A549 (cell line): ENCODE measurements at regions not wholly inside any gene's neighbourhood (a gene's known extent, or its start where the extent isn't known, plus 50 kb on each side); places are given as distances from the start of the nearest gene placed in this dataset.

Experiments
- ATAC-seq, 2 experiments: fragments of 200-7000 bp in 1 of 2; fragments of >200 bp in 1 of 2; cut with Nextera tagmentation in 1 of 2; cut with Tn5 transposase in 1 of 2; 3 replicates each; pipeline versions ENCODE4 v1.8.0 to v1.9.1; 2018 to 2020; ENCODE audit warnings: mild to moderate bottlenecking in 1 of 2, moderate library complexity in 1 of 2
- CTCF ChIA-PET: fragments of 300-600 bp; sonication (Branson Sonifier 250); formaldehyde crosslinking; extraction: SDS; loops from one replicate; lab custom pipeline; 2021; ENCODE audit warnings: antibody characterized with exemption, inconsistent platforms; lab: Yijun Ruan, JAX
- POLR2A ChIA-PET: fragments of 350-600 bp; formaldehyde crosslinking; extraction: SDS; loops from one replicate; lab custom pipeline; 2021; ENCODE audit warnings: antibody characterized with exemption, inconsistent platforms; lab: Yijun Ruan, JAX
- DNase-seq, 2 experiments: peaks; one replicate each; pipeline versions ENCODE4 v3.0.0 to v3.0.0-alpha.2; 2011 to 2016; ENCODE audit warnings: low read depth in 1 of 2, low spot score in 1 of 2
- FAIRE-seq: peaks from 2 replicates; lab custom pipeline; 2011; peaks lifted over from hg19 to GRCh38; lab: Jason Lieb, UNC
- H3K27ac ChIP-seq, 2 experiments: fragments of >200 bp; sonication (Bioruptor Twin); formaldehyde crosslinking; 3 replicates each; pipeline ENCODE4 v1.5.1; 2016 to 2017
- H3K4me1 ChIP-seq: fragments of >200 bp; sonication (Bioruptor Twin); formaldehyde crosslinking; 3 replicates; pipeline ENCODE4 v1.6.1; 2016
- H3K4me2 ChIP-seq: fragments of >200 bp; sonication (Bioruptor Twin); formaldehyde crosslinking; 3 replicates; pipeline ENCODE4 v1.6.1; 2016
- H3K4me3 ChIP-seq: fragments of >200 bp; sonication (Bioruptor Twin); formaldehyde crosslinking; 3 replicates; pipeline ENCODE4 v1.5.1; 2016
- H3K9me3 ChIP-seq: fragments of >200 bp; sonication (Bioruptor Twin); formaldehyde crosslinking; 3 replicates; pipeline ENCODE4 v1.6.1; 2016
- BHLHE40 ChIP-seq: IDR thresholded peaks from 2 replicates; pipeline ENCODE4 v1.6.1; 2012; ENCODE audit warnings: low read depth, low read length, inconsistent platforms
- CEBPB ChIP-seq, 2 experiments: fragments of >200 bp in 1 of 2; sonication (Bioruptor Twin) in 1 of 2; formaldehyde crosslinking in 1 of 2; IDR thresholded peaks; 2 replicates each; pipeline ENCODE4 v1.6.1; 2012 to 2016
- EHF ChIP-seq: fragments of 250-450 bp; sonication (Bioruptor Pico); IDR thresholded peaks from 2 replicates; pipeline ENCODE4 v1.5.0; 2020; ENCODE audit warnings: mild to moderate bottlenecking
- EHMT2 ChIP-seq: fragments of 200-600 bp; sonication (generic); IDR thresholded peaks from 2 replicates; pipeline ENCODE4 v1.6.1; 2016; ENCODE audit warnings: antibody characterized with exemption, low read depth, mild to moderate bottlenecking, moderate library complexity
- HOXB5 ChIP-seq: fragments of 250-450 bp; sonication (Bioruptor Pico); IDR thresholded peaks from 2 replicates; pipeline ENCODE4 v1.5.0; 2020; ENCODE audit warnings: mild to moderate bottlenecking, moderate library complexity
- JUN ChIP-seq, 2 experiments: fragments of >200 bp; sonication (Bioruptor Twin); formaldehyde crosslinking; IDR thresholded peaks; 2 replicates in 1 of 2; 3 replicates in 1 of 2; pipeline ENCODE4 v1.6.1; 2016 to 2017
- KDM1A ChIP-seq: fragments of 200-600 bp; sonication (generic); IDR thresholded peaks from 2 replicates; pipeline ENCODE4 v1.6.1; 2016; ENCODE audit warnings: low read depth, mild to moderate bottlenecking
- KDM5A ChIP-seq: fragments of 200-600 bp; sonication (generic); IDR thresholded peaks from 2 replicates; pipeline ENCODE4 v1.6.1; 2016; ENCODE audit warnings: antibody characterized with exemption, mild to moderate bottlenecking
- MAFK ChIP-seq: fragments of 450-650 bp; IDR thresholded peaks from 2 replicates; pipeline ENCODE4 v1.6.1; 2014; ENCODE audit not compliant: partially characterized antibody
- MYC ChIP-seq: IDR thresholded peaks from 2 replicates; pipeline ENCODE4 v1.6.1; 2012; ENCODE audit warnings: mild to moderate bottlenecking, inconsistent platforms, low read length, improper control_type of control experiment, borderline replicate concordance
- NR3C1 ChIP-seq: fragments of >200 bp; sonication (Bioruptor Twin); formaldehyde crosslinking; IDR thresholded peaks from 3 replicates; pipeline ENCODE4 v1.6.1; 2017
- PHF8 ChIP-seq: fragments of 200-600 bp; sonication (generic); IDR thresholded peaks from 2 replicates; pipeline ENCODE4 v1.6.1; 2016; ENCODE audit warnings: low read depth, mild to moderate bottlenecking, antibody characterized with exemption, moderate library complexity, borderline replicate concordance
- POLR2AphosphoS2 ChIP-seq: conservative IDR thresholded peaks from 2 replicates; pipeline ENCODE4 v1.6.1; 2012; ENCODE audit warnings: low read length, improper control_type of control experiment, inconsistent platforms
- SMC3 ChIP-seq: fragments of >200 bp; sonication (Bioruptor Twin); formaldehyde crosslinking; IDR thresholded peaks from 3 replicates; pipeline ENCODE4 v1.6.1; 2018; ENCODE audit warnings: inconsistent platforms
- SREBF2 ChIP-seq: fragments of 450-650 bp; IDR thresholded peaks from 2 replicates; pipeline ENCODE4 v1.6.1; 2014; ENCODE audit warnings: mild to moderate bottlenecking, moderate library complexity
- TFCP2L1 ChIP-seq: fragments of 250-450 bp; sonication (Bioruptor Pico); IDR thresholded peaks from 2 replicates; pipeline ENCODE4 v1.5.0; 2021; ENCODE audit warnings: mild to moderate bottlenecking
- TP53 ChIP-seq: fragments of 250-450 bp; sonication (Bioruptor Pico); IDR thresholded peaks from 2 replicates; pipeline ENCODE4 v1.5.0; 2021; ENCODE audit warnings: mild to moderate bottlenecking, moderate library complexity
- ZC3H11A ChIP-seq: fragments of 450-650 bp; IDR thresholded peaks from 2 replicates; pipeline ENCODE4 v1.6.1; 2014; ENCODE audit warnings: antibody characterized with exemption, mild to moderate bottlenecking
- ZSCAN20 ChIP-seq: fragments of 250-450 bp; sonication (Bioruptor Pico); IDR thresholded peaks from 2 replicates; pipeline ENCODE4 v1.8.0; 2022; ENCODE audit warnings: mild to moderate bottlenecking, moderate library complexity
- WGBS: methylation state at CpG from one replicate; pipeline ENCODE4 v1.1.6; 2017; ENCODE audit errors: missing lambda C conversion rate; 5-methylcytosine and 5-hydroxymethylcytosine counted together
- TF ChIP-seq, protein P1 (sequence below): fragments of 250-450 bp; sonication (Bioruptor Pico); IDR thresholded peaks from 2 replicates; pipeline ENCODE4 v1.5.0; 2020; ENCODE audit warnings: low read depth, mild to moderate bottlenecking, moderate library complexity
- TF ChIP-seq, protein P2 (sequence below): fragments of >200 bp; sonication (Bioruptor Twin); formaldehyde crosslinking; IDR thresholded peaks from 3 replicates; pipeline ENCODE4 v1.6.1; 2016
- TF ChIP-seq, protein P3 (sequence below): fragments of >200 bp; sonication (Bioruptor Twin); formaldehyde crosslinking; IDR thresholded peaks from 3 replicates; pipeline ENCODE4 v1.5.1; 2016
- TF ChIP-seq, protein P4 (sequence below): fragments of >200 bp; sonication (Bioruptor Twin); formaldehyde crosslinking; IDR thresholded peaks from 2 replicates; pipeline ENCODE4 v1.6.1; 2016
- TF ChIP-seq, protein P5 (sequence below): IDR thresholded peaks from 2 replicates; pipeline ENCODE4 v1.6.1; 2012; ENCODE audit warnings: low read depth, borderline replicate concordance
- TF ChIP-seq, protein P6 (sequence below): fragments of 200-600 bp; sonication (generic); IDR thresholded peaks from 2 replicates; pipeline ENCODE4 v1.6.1; 2016; ENCODE audit warnings: antibody characterized with exemption, mild to moderate bottlenecking, moderate library complexity
- TF ChIP-seq, protein P7 (sequence below): IDR thresholded peaks from 2 replicates; pipeline ENCODE4 v1.6.1; 2012

DNA sequence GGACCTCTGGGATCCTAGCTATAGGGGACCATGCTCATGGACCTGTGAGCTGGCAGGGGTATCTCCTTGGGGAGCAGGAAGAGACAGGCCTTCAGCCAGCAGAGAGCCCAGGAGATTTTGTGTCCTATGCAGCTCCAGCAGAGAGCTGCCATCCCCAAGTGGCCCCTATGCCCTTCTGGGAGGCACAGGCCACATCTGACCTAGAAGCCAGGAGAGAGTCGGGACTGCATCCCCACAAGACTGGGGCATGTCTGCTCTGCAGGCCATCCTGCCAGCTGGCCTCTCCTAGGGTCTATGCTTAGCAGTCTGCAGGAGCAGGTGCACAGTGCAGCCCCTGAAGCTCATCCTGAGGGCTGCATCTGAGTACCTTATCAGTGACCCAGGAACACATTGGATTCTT lies 279.5 kb downstream of the KIF2B start:
- Histone ChIP-seq H3K4me1 (no peaks in the 10 kb centered on the region), H3K27ac (no peak overlapping the region), H3K9me3 (peaks cover 17% of the 10 kb centered on the region), H3K4me2 (no peak overlapping the region), H3K4me3 (no peak overlapping the region)
- TF ChIP-seq KDM5A, result no peak
- TF ChIP-seq, protein P1, sequence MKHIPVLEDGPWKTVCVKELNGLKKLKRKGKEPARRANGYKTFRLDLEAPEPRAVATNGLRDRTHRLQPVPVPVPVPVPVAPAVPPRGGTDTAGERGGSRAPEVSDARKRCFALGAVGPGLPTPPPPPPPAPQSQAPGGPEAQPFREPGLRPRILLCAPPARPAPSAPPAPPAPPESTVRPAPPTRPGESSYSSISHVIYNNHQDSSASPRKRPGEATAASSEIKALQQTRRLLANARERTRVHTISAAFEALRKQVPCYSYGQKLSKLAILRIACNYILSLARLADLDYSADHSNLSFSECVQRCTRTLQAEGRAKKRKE (CRISPR knock-in tag), result no peak
- no peak for TF ChIP-seq HOXB5 (CRISPR knock-in tag)
- TF ChIP-seq TFCP2L1 (CRISPR knock-in tag), result no peak
- TF ChIP-seq ZSCAN20 (CRISPR knock-in tag), result no peak
- TF ChIP-seq, protein P2, sequence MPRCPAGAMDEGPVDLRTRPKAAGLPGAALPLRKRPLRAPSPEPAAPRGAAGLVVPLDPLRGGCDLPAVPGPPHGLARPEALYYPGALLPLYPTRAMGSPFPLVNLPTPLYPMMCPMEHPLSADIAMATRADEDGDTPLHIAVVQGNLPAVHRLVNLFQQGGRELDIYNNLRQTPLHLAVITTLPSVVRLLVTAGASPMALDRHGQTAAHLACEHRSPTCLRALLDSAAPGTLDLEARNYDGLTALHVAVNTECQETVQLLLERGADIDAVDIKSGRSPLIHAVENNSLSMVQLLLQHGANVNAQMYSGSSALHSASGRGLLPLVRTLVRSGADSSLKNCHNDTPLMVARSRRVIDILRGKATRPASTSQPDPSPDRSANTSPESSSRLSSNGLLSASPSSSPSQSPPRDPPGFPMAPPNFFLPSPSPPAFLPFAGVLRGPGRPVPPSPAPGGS, result no peak
- no peak for TF ChIP-seq MYC
- no peak for TF ChIP-seq POLR2AphosphoS2
- TF ChIP-seq, protein P3, sequence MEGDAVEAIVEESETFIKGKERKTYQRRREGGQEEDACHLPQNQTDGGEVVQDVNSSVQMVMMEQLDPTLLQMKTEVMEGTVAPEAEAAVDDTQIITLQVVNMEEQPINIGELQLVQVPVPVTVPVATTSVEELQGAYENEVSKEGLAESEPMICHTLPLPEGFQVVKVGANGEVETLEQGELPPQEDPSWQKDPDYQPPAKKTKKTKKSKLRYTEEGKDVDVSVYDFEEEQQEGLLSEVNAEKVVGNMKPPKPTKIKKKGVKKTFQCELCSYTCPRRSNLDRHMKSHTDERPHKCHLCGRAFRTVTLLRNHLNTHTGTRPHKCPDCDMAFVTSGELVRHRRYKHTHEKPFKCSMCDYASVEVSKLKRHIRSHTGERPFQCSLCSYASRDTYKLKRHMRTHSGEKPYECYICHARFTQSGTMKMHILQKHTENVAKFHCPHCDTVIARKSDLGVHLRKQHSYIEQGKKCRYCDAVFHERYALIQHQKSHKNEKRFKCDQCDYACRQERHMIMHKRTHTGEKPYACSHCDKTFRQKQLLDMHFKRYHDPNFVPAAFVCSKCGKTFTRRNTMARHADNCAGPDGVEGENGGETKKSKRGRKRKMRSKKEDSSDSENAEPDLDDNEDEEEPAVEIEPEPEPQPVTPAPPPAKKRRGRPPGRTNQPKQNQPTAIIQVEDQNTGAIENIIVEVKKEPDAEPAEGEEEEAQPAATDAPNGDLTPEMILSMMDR, result no peak
- no peak for TF ChIP-seq NR3C1
- TF ChIP-seq SREBF2, result no peak
- no peak for TF ChIP-seq KDM1A
- TF ChIP-seq PHF8, result no peak
- no peak for TF ChIP-seq BHLHE40
- TF ChIP-seq, protein P4, sequence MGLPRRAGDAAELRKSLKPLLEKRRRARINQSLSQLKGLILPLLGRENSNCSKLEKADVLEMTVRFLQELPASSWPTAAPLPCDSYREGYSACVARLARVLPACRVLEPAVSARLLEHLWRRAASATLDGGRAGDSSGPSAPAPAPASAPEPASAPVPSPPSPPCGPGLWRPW, result no peak
- TF ChIP-seq JUN (IDR thresholded peaks at IDR 0.05), result no peak
- no peak for TF ChIP-seq MAFK
- TF ChIP-seq, protein P5, sequence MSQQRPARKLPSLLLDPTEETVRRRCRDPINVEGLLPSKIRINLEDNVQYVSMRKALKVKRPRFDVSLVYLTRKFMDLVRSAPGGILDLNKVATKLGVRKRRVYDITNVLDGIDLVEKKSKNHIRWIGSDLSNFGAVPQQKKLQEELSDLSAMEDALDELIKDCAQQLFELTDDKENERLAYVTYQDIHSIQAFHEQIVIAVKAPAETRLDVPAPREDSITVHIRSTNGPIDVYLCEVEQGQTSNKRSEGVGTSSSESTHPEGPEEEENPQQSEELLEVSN, result no peak
- TF ChIP-seq, protein P6, sequence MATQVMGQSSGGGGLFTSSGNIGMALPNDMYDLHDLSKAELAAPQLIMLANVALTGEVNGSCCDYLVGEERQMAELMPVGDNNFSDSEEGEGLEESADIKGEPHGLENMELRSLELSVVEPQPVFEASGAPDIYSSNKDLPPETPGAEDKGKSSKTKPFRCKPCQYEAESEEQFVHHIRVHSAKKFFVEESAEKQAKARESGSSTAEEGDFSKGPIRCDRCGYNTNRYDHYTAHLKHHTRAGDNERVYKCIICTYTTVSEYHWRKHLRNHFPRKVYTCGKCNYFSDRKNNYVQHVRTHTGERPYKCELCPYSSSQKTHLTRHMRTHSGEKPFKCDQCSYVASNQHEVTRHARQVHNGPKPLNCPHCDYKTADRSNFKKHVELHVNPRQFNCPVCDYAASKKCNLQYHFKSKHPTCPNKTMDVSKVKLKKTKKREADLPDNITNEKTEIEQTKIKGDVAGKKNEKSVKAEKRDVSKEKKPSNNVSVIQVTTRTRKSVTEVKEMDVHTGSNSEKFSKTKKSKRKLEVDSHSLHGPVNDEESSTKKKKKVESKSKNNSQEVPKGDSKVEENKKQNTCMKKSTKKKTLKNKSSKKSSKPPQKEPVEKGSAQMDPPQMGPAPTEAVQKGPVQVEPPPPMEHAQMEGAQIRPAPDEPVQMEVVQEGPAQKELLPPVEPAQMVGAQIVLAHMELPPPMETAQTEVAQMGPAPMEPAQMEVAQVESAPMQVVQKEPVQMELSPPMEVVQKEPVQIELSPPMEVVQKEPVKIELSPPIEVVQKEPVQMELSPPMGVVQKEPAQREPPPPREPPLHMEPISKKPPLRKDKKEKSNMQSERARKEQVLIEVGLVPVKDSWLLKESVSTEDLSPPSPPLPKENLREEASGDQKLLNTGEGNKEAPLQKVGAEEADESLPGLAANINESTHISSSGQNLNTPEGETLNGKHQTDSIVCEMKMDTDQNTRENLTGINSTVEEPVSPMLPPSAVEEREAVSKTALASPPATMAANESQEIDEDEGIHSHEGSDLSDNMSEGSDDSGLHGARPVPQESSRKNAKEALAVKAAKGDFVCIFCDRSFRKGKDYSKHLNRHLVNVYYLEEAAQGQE, result no peak
- ATAC-seq (no peak), DNase-seq (no peak), FAIRE-seq (no peak)
- CTCF ChIA-PET, result no interaction called here
- POLR2A ChIA-PET, result no interaction called here
- WGBS, result 0% methylated on average over 1 of the region's 1 CpG

DNA sequence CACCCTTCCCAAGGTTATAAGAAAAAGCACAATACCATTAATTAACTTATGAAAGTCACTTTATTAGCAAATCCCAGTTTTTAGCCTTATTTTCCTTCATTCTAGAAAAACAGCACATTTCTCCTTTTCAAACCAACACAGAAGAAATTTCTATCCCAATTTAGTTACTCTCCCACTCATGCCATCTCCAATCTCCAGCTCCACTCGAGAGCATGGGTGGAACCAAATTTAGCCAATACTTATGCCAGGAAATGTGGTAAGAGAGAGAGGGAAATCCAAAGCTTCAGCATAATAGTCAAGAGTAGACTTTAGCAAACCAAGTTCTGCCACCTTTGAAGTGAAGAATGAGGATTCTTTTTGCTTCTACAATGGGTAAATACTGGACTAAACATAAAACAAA lies 288.8 kb downstream of the KIF2B start:
- Histone ChIP-seq H3K9me3 (0 out of 3 replicates have a peak, but pooled peaks cover 7% of the 10 kb centered on the region), H3K4me2 (no peak overlapping the region), H3K4me1 (no peaks in the 10 kb centered on the region), H3K27ac (no peak overlapping the region), H3K4me3 (no peak overlapping the region)
- no peak for DNase-seq
- CTCF ChIA-PET, result no interaction called here
- TF ChIP-seq CEBPB (IDR thresholded peaks at IDR 0.05) (no peak), SMC3 (no peak), EHF (CRISPR knock-in tag) (no peak), TP53 (no peak), ZC3H11A (no peak), EHMT2 (no peak), JUN (IDR thresholded peaks at IDR 0.05) (no peak)
- TF ChIP-seq, protein P1 (CRISPR knock-in tag), result no peak
- TF ChIP-seq, protein P7, sequence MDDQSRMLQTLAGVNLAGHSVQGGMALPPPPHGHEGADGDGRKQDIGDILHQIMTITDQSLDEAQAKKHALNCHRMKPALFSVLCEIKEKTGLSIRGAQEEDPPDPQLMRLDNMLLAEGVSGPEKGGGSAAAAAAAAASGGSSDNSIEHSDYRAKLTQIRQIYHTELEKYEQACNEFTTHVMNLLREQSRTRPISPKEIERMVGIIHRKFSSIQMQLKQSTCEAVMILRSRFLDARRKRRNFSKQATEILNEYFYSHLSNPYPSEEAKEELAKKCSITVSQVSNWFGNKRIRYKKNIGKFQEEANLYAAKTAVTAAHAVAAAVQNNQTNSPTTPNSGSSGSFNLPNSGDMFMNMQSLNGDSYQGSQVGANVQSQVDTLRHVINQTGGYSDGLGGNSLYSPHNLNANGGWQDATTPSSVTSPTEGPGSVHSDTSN, result no peak
- WGBS, result 5% methylated on average over 1 of the region's 1 CpG
- FAIRE-seq, result no peak
- POLR2A ChIA-PET, result no interaction called here
- no peak for ATAC-seq
